GM12878 (cell line): ENCODE measurements at regions not wholly inside any gene's neighbourhood (a gene's known extent, or its start where the extent isn't known, plus 50 kb on each side); places are given as distances from the start of the nearest gene placed in this dataset.

Experiments
- ATAC-seq: fragments of 200-7000 bp; cut with Tn5 transposase; 3 replicates; pipeline ENCODE4 v1.9.1; 2020; ENCODE audit warnings: mild to moderate bottlenecking, moderate library complexity
- BruUV-seq: library from RNA; stranded (reverse); fragments of 400-500 nt; replicated peaks from 2 replicates; lab custom pipeline; 2021; lab: Mats Ljungman, UMichigan
- CTCF ChIA-PET: fragments of 300-600 bp; sonication (Branson Sonifier 250); formaldehyde crosslinking; extraction: SDS; loops from one replicate; lab custom pipeline; 2021; ENCODE audit warnings: inconsistent platforms; lab: Yijun Ruan, JAX
- POLR2A ChIA-PET: fragments of 350-600 bp; formaldehyde crosslinking; extraction: SDS; loops from one replicate; lab custom pipeline; 2021; ENCODE audit warnings: inconsistent platforms; lab: Charles Lee
- RAD21 ChIA-PET: fragments of 300-600 bp; sonication (Branson Sonifier 250); formaldehyde crosslinking; loops from one replicate; lab custom pipeline; 2023; ENCODE audit warnings: antibody characterized with exemption; ENCODE audit not compliant: unreplicated experiment; lab: Charles Lee
- SMC1A ChIA-PET: fragments of 300-600 bp; sonication (Branson Sonifier 250); formaldehyde crosslinking; loops from one replicate; lab custom pipeline; 2023; ENCODE audit not compliant: unreplicated experiment, uncharacterized antibody; lab: Charles Lee
- DNase-seq: peaks from one replicate; pipeline ENCODE4 v3.0.0-alpha.2; 2011; ENCODE audit warnings: low read depth, low spot score
- FAIRE-seq: peaks from 3 replicates; lab custom pipeline; 2011; peaks lifted over from hg19 to GRCh38; lab: Jason Lieb, UNC
- H2AFZ ChIP-seq: 2 replicates; pipeline ENCODE4 v1.6.0; 2011; ENCODE audit warnings: low read depth, low read length, control low read depth; ENCODE audit not compliant: control insufficient read depth
- H3K27ac ChIP-seq: 2 replicates; pipeline ENCODE4 v1.5.1; 2011; ENCODE audit warnings: control low read depth; ENCODE audit not compliant: control insufficient read depth, insufficient read depth
- H3K27me3 ChIP-seq, 2 experiments: replicated peaks in 1 of 2; 2 replicates each; pipeline versions ENCODE4 v1.6.0 to v1.6.1; 2011; ENCODE audit warnings: low read length in 1 of 2; ENCODE audit not compliant: control insufficient read depth in 2 of 2, insufficient read depth in 2 of 2
- H3K36me3 ChIP-seq, 2 experiments: 2 replicates each; pipeline ENCODE4 v1.5.1; 2011; ENCODE audit warnings: low read length in 1 of 2; ENCODE audit not compliant: control insufficient read depth in 2 of 2, insufficient read depth in 2 of 2
- H3K4me1 ChIP-seq: 2 replicates; pipeline ENCODE4 v1.6.1; 2011; ENCODE audit warnings: mild to moderate bottlenecking, low read length, moderate library complexity, mixed read lengths; ENCODE audit not compliant: control insufficient read depth, insufficient read depth
- H3K4me2 ChIP-seq: 2 replicates; pipeline ENCODE4 v1.6.0; 2011; ENCODE audit warnings: control low read depth; ENCODE audit not compliant: control insufficient read depth, insufficient read depth
- H3K4me3 ChIP-seq: fragments of 200-600 bp; sonication (generic); 2 replicates; pipeline ENCODE4 v1.5.1; 2016
- H3K79me2 ChIP-seq: 2 replicates; pipeline ENCODE4 v1.6.0; 2011; ENCODE audit warnings: low read length; ENCODE audit not compliant: control insufficient read depth, insufficient read depth
- H3K9ac ChIP-seq: 2 replicates; pipeline ENCODE4 v1.8.0; 2011; ENCODE audit warnings: low read length, control low read depth, mixed read lengths; ENCODE audit not compliant: control insufficient read depth, insufficient read depth
- H3K9me3 ChIP-seq: replicated peaks from 3 replicates; pipeline ENCODE4 v1.5.1; 2011; ENCODE audit warnings: mild to moderate bottlenecking, low read length; ENCODE audit not compliant: control insufficient read depth, insufficient read depth
- H4K20me1 ChIP-seq: 2 replicates; pipeline ENCODE4 v1.6.0; 2011; ENCODE audit not compliant: control insufficient read depth, insufficient read depth
- CBX5 ChIP-seq: sonication (generic); IDR thresholded peaks from 2 replicates; pipeline ENCODE4 v1.6.1; 2016; ENCODE audit warnings: low read depth, moderate library complexity, mild to moderate bottlenecking, inconsistent platforms
- CREM ChIP-seq: IDR thresholded peaks from 2 replicates; pipeline ENCODE4 v1.6.1; 2014; ENCODE audit warnings: antibody characterized with exemption, low read depth
- E2F8 ChIP-seq: fragments of 450-650 bp; IDR thresholded peaks from 2 replicates; pipeline ENCODE4 v1.6.1; 2018; ENCODE audit warnings: mild to moderate bottlenecking, low read depth, moderate library complexity; ENCODE audit not compliant: partially characterized antibody
- HDAC6 ChIP-seq: fragments of 200-600 bp; sonication (generic); IDR thresholded peaks from one replicate; pipeline ENCODE4 v1.8.0; 2017; ENCODE audit warnings: antibody characterized with exemption; ENCODE audit not compliant: unreplicated experiment
- IKZF2 ChIP-seq, 2 experiments: fragments of 450-650 bp; IDR thresholded peaks; 2 replicates each; pipeline ENCODE4 v1.6.1; 2017; ENCODE audit warnings: mild to moderate bottlenecking in 2 of 2, moderate library complexity in 2 of 2
- IRF4 ChIP-seq: IDR thresholded peaks from 2 replicates; pipeline ENCODE4 v1.6.1; 2011; ENCODE audit warnings: low read depth, low read length
- MTA3 ChIP-seq: IDR thresholded peaks from 2 replicates; pipeline ENCODE4 v1.6.1; 2012; ENCODE audit warnings: low read length, inconsistent platforms, borderline replicate concordance
- NR2C2 ChIP-seq: IDR thresholded peaks from 2 replicates; pipeline ENCODE4 v1.6.1; 2011; ENCODE audit warnings: borderline replicate concordance, low read depth; ENCODE audit not compliant: control insufficient read depth, insufficient read length
- NRF1 ChIP-seq: conservative IDR thresholded peaks from 2 replicates; pipeline ENCODE4 v1.6.1; 2011; ENCODE audit warnings: mild to moderate bottlenecking, low read depth, low read length, improper control_type of control experiment
- SMAD5 ChIP-seq: IDR thresholded peaks from 2 replicates; pipeline ENCODE4 v1.6.1; 2016; ENCODE audit warnings: antibody characterized with exemption, low read depth
- SP1 ChIP-seq: IDR thresholded peaks from one replicate; pipeline ENCODE4 v1.6.1; 2011; ENCODE audit warnings: low read depth, low read length
- TAF1 ChIP-seq: IDR thresholded peaks from 2 replicates; pipeline ENCODE4 v1.6.1; 2011; ENCODE audit warnings: mild to moderate bottlenecking, low read depth, low read length, borderline replicate concordance
- TARDBP ChIP-seq: IDR thresholded peaks from 2 replicates; pipeline ENCODE4 v1.6.1; 2016; ENCODE audit warnings: borderline replicate concordance
- TBL1XR1 ChIP-seq: IDR thresholded peaks from 2 replicates; pipeline ENCODE4 v1.6.1; 2012; ENCODE audit warnings: low read depth, low read length, improper control_type of control experiment
- USF1 ChIP-seq: IDR thresholded peaks from 2 replicates; pipeline ENCODE4 v1.6.1; 2011; ENCODE audit warnings: borderline replicate concordance, low read depth, mild to moderate bottlenecking, moderate library complexity, mixed read lengths, low read length; ENCODE audit not compliant: insufficient read depth; ENCODE audit errors: extremely low read length
- YBX1 ChIP-seq: fragments of 450-650 bp; IDR thresholded peaks from 2 replicates; pipeline ENCODE4 v1.6.1; 2016; ENCODE audit warnings: antibody characterized with exemption
- ZNF592 ChIP-seq: fragments of 450-650 bp; IDR thresholded peaks from 2 replicates; pipeline ENCODE4 v1.6.1; 2017; ENCODE audit warnings: mild to moderate bottlenecking, moderate library complexity
- whole genome bisulfite sequencing: methylation state at CpG from one replicate; pipeline ENCODE4 v1.1.6; 2016; ENCODE audit warnings: low lambda C conversion rate; ENCODE audit not compliant: insufficient replicate concordance, insufficient coverage; ENCODE audit errors: missing lambda C conversion rate; 5-methylcytosine and 5-hydroxymethylcytosine counted together
- in situ Hi-C: fragments of 300-500 bp; cut with MboI; formaldehyde crosslinking; loops from 9 replicates; pipeline ENCODE4 v1.14.3; 2018; ENCODE audit warnings: mixed read lengths
- intact Hi-C: fragments of 100-400 bp; cut with micrococcal nuclease; formaldehyde crosslinking; loops from one replicate; pipeline ENCODE4 v1.14.2; 2022; ENCODE audit not compliant: unreplicated experiment
- TF ChIP-seq, protein P1 (sequence below): IDR thresholded peaks from 2 replicates; pipeline ENCODE4 v1.6.1; 2012; ENCODE audit warnings: low read depth, low read length, improper control_type of control experiment

DNA sequence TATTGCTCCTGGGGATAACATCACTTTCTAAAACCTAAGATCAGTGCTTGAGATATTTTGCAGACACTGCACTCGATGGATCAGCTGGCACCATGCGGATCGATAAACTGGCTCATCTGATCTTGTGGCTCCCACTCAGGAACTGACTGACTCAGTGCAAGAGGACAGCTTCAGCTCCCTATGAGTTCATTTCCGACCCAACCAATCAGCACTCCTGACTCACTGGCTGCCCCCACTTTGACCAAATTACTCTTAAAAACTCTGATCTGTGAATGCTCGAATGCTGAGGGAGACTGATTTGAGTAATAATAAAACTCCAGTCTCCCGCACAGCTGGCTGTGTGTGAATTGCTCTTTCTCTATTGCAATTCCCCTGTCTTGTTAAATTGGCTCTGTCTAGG lies 110.1 kb downstream of the ANAPC4 start:
- in situ Hi-C loops, result no loop called here
- Histone ChIP-seq H3K9me3 (no peaks in the 10 kb centered on the region), H3K36me3 (no peaks in the 10 kb centered on the region), H3K4me1 (no peaks in the 10 kb centered on the region), H3K27me3 (no peaks in the 10 kb centered on the region), H3K9ac (no peak overlapping the region), H3K27ac (no peak overlapping the region), H3K4me3 (no peak overlapping the region), H3K4me2 (no peak overlapping the region), H2AFZ (no peak overlapping the region), H3K79me2 (no peaks in the 10 kb centered on the region), H4K20me1 (no peaks in the 10 kb centered on the region)
- intact Hi-C loops, result no loop called here
- ChIA-PET SMC1A (no interaction called here), POLR2A (no interaction called here), CTCF (no interaction called here), RAD21 (interaction anchor here (0.6 kb wide), 1 partner anchor 232 kb away, joined by 3 read pairs; no protein-coding TSS in a partner anchor)
- WGBS, result 65% methylated on average over 6 of the region's 6 CpGs
- FAIRE-seq, result no peak
- no TSS peak for BruUV-seq
- DNase-seq, result no peak
- no peak for TF ChIP-seq NR2C2
- TF ChIP-seq, protein P1, sequence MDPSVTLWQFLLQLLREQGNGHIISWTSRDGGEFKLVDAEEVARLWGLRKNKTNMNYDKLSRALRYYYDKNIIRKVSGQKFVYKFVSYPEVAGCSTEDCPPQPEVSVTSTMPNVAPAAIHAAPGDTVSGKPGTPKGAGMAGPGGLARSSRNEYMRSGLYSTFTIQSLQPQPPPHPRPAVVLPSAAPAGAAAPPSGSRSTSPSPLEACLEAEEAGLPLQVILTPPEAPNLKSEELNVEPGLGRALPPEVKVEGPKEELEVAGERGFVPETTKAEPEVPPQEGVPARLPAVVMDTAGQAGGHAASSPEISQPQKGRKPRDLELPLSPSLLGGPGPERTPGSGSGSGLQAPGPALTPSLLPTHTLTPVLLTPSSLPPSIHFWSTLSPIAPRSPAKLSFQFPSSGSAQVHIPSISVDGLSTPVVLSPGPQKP, result no peak
- TF ChIP-seq IRF4, result no peak
- TF ChIP-seq YBX1, result no peak
- TF ChIP-seq CBX5, result no peak
- no peak for TF ChIP-seq ZNF592
- no peak for TF ChIP-seq E2F8
- no peak for TF ChIP-seq HDAC6
- TF ChIP-seq SP1, result no peak
- no peak for TF ChIP-seq NRF1
- TF ChIP-seq TBL1XR1, result no peak
- TF ChIP-seq CREM, result no peak
- no peak for TF ChIP-seq IKZF2 (IDR thresholded peaks at IDR 0.05)
- no peak for TF ChIP-seq SMAD5
- no peak for TF ChIP-seq USF1
- no peak for TF ChIP-seq TARDBP
- TF ChIP-seq TAF1, result no peak
- TF ChIP-seq MTA3, result no peak
- no peak for ATAC-seq
